ENCODE measurements at regions not wholly inside any gene's neighbourhood (a gene's known extent, or its start where the extent isn't known, plus 50 kb on each side); places are given as distances from the start of the nearest gene placed in this dataset.

DNA sequence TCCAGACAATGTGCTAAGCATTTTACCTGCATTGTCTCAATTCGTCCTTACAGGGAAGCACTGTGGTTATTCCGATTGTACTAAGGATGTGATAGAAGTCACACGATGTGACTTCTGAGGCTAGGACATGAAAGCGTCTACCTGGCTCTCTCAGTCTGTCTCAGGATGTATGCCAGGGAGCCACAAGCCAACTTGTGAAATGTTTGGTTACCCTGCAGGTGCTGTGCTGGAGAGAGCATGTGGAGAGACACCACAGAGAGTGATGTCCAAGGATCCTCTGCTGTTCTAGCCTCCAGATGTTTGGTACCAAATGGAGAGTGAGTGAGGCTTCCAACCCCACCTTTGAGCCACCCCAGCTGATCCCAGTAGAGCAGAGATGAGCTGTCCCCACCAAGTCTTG lies 120.1 kb upstream of the IL12B start (continued):
- TF ChIP-seq, protein P1, sequence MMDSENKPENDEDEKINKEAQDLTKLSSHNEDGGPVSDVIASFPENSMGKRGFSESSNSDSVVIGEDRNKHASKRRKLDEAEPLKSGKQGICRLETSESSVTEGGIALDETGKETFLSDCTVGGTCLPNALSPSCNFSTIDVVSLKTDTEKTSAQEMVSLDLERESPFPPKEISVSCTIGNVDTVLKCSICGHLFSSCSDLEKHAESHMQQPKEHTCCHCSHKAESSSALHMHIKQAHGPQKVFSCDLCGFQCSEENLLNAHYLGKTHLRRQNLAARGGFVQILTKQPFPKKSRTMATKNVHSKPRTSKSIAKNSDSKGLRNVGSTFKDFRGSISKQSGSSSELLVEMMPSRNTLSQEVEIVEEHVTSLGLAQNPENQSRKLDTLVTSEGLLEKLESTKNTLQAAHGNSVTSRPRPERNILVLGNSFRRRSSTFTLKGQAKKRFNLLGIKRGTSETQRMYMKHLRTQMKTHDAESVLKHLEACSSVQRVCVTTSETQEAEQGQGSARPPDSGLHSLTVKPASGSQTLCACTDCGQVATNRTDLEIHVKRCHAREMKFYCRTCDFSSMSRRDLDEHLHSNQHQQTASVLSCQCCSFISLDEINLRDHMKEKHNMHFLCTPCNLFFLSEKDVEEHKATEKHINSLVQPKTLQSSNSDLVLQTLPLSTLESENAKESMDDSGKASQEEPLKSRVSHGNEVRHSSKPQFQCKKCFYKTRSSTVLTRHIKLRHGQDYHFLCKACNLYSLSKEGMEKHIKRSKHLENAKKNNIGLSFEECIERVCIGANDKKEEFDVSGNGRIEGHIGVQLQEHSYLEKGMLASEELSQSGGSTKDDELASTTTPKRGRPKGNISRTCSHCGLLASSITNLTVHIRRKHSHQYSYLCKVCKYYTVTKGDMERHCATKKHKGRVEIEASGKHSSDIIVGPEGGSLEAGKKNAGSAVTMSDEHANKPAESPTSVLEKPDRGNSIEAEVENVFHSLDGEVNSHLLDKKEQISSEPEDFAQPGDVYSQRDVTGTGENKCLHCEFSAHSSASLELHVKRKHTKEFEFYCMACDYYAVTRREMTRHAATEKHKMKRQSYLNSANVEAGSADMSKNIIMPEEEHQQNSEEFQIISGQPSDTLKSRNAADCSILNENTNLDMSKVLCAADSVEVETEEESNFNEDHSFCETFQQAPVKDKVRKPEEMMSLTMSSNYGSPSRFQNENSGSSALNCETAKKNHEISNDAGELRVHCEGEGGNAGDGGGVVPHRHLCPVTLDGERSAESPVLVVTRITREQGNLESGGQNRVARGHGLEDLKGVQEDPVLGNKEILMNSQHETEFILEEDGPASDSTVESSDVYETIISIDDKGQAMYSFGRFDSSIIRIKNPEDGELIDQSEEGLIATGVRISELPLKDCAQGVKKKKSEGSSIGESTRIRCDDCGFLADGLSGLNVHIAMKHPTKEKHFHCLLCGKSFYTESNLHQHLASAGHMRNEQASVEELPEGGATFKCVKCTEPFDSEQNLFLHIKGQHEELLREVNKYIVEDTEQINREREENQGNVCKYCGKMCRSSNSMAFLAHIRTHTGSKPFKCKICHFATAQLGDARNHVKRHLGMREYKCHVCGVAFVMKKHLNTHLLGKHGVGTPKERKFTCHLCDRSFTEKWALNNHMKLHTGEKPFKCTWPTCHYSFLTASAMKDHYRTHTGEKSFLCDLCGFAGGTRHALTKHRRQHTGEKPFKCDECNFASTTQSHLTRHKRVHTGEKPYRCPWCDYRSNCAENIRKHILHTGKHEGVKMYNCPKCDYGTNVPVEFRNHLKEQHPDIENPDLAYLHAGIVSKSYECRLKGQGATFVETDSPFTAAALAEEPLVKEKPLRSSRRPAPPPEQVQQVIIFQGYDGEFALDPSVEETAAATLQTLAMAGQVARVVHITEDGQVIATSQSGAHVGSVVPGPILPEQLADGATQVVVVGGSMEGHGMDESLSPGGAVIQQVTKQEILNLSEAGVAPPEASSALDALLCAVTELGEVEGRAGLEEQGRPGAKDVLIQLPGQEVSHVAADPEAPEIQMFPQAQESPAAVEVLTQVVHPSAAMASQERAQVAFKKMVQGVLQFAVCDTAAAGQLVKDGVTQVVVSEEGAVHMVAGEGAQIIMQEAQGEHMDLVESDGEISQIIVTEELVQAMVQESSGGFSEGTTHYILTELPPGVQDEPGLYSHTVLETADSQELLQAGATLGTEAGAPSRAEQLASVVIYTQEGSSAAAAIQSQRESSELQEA (IDR thresholded peaks at IDR 0.05; ENCODE audit: low read depth), result no peak
- no peak for TF ChIP-seq ZNF197 (CRISPR knock-in tag; IDR thresholded peaks at IDR 0.05; ENCODE audit: low read depth)
- no peak for TF ChIP-seq HDAC1 (IDR thresholded peaks at IDR 0.05)
- no peak for TF ChIP-seq ZNF76 (CRISPR knock-in tag; IDR thresholded peaks at IDR 0.05; ENCODE audit: borderline replicate concordance)
- TF ChIP-seq ZNF57 (CRISPR knock-in tag; IDR thresholded peaks at IDR 0.05), result no peak
- TF ChIP-seq CHD2 (IDR thresholded peaks at IDR 0.05; ENCODE audit: low read depth, low read length), result no peak
- TF ChIP-seq NR2F6 (CRISPR knock-in tag; IDR thresholded peaks at IDR 0.05), result no peak
- no peak for TF ChIP-seq ZNF639 (CRISPR knock-in tag; conservative IDR thresholded peaks at IDR 0.05 in 1 of 2, IDR thresholded peaks at IDR 0.05 in 1 of 2)
